GM11168 (cell line): ENCODE measurements at regions not wholly inside any gene's neighbourhood (a gene's known extent, or its start where the extent isn't known, plus 50 kb on each side); places are given as distances from the start of the nearest gene placed in this dataset.
"Not testable (repeated sequence)": the region's sequence is repeated elsewhere in the genome, so short reads cannot be mapped to it uniquely, and the experiment has no call there.

Experiments used
- in situ Hi-C: fragments of 300-500 bp; cut with MboI; formaldehyde crosslinking; loops from one replicate; pipeline ENCODE4 v1.12.0; 2022; ENCODE audit warnings: low sequenced_read_pairs; ENCODE audit not compliant: unreplicated experiment

DNA sequence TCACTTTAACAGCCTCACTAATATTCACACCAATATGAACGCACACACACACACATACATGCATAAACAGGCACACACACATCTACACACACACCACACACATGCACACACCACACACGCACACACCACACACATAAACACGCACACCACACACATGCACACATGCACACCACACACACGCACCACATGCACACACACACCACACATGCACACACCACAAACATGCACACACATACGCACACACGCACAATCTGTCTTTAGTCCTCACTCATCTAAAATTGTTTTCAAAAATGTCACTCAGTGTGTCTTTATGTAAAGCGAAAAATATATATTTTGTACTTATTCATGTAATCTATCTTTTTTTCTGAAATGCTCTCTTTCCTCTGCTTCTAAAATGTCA is 158.1 kb upstream of the SGCG start:
- in situ Hi-C loops, result no loop called here

DNA sequence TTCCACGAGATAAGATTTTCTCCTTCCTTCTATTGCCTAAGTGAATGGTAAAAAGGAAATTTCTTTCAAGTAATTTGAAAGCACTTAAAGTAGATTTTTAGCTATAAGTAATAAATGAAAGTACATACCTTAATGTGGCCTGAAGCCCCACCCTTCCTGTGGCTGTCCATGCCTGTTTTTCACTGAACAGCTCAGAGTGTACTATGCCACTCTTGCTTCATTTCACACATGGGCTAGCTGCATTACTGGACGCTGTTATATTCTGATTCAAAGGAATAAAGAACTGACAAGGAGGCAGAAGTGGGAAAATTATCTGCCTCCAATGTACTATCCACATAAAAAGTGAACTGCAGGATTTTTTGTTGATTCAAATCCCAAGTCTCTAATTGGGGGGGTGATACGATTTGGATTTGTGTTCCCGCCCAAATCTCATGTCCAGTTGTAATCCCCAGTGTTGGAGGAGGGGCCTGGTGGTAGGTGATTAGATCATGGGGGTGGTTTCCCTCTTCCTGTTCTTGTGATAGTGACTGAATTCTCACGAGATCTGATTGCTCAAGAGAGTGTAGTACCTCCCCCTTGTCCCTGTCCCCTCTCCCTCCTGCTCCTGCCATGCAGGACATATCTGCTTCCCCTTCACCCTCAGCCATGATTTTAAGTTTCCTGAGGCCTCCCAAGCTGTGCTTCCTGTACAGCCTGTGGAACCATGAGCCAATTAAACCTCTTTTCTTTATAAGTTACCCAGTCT is 154.7 kb upstream of the SGCG start:
- in situ Hi-C loops, result no loop called here

GRCh38 chr13:23039266-23039935 is 141.4 kb upstream of the SGCG start:
- in situ Hi-C loops, result loop anchor here (10.0 kb wide), 1 partner anchor 235 kb away; no protein-coding TSS in a partner anchor

GRCh38 chr13:23042181-23042580 is 138.6 kb upstream of the SGCG start:
- in situ Hi-C loops, result no loop called here

GRCh38 chr13:23044906-23045305 is 135.9 kb upstream of the SGCG start:
- in situ Hi-C loops, result no loop called here

DNA sequence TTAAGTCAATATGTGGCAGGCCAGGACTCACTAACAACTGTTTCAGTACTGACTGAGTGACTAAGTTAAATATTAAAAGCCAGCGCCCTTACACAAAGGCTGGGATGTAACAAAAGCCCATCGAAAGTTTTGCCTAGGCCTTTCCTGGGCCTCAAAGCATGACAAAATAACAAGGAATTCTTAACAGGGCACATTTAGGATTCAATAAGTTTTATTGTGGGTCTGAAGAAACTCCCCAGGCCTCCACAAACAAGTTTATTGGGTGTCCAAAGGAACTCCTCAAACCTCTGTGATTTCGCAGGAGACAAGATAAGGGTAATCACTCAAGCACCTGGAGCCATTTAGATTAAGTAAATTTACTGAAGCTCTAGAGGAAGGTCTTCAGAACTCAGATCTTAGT is 130.7 kb upstream of the SGCG start:
- in situ Hi-C loops, result no loop called here

- in situ Hi-C loops, result not testable (repeated sequence)
These were observed 127.1 kb upstream of the SGCG start for GRCh38 chr13:23053711-23054110.

- in situ Hi-C loops, result no loop called here
These were observed 121.6 kb upstream of the SGCG start for GRCh38 chr13:23059173-23059572.

- in situ Hi-C loops, result no loop called here
These were observed 119.8 kb upstream of the SGCG start for GRCh38 chr13:23060959-23061358.

GRCh38 chr13:23067129-23067528 is 113.7 kb upstream of the SGCG start:
- in situ Hi-C loops, result no loop called here

DNA sequence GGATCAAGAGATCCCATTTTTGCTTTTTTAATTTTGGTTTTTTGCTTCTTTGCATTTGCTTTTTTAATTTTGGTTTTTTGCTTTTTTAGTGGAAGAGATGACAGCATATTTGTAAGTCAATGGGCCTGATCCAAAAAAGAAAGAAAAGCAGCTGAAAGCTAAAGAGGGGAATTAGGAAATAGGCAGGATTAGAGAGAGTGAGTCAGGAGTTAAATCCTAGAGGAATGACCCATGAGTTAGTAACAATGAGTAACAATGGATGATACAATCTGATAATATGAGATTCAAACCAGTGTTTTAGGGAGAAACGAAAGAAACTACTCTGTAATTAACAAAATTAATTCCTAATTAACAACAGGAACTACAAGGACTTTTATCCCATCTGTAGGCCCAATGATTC is 111.2 kb upstream of the SGCG start:
- in situ Hi-C loops, result no loop called here

GRCh38 chr13:23074075-23074828 is 106.5 kb upstream of the SGCG start:
- in situ Hi-C loops, result no loop called here

- in situ Hi-C loops, result no loop called here
These were observed 99.6 kb upstream of the SGCG start for GRCh38 chr13:23081220-23081619.

GRCh38 chr13:23081901-23082300 is 98.9 kb upstream of the SGCG start:
- in situ Hi-C loops, result no loop called here

- in situ Hi-C loops, result no loop called here
These were observed 93.7 kb upstream of the SGCG start for GRCh38 chr13:23086968-23087623.

DNA sequence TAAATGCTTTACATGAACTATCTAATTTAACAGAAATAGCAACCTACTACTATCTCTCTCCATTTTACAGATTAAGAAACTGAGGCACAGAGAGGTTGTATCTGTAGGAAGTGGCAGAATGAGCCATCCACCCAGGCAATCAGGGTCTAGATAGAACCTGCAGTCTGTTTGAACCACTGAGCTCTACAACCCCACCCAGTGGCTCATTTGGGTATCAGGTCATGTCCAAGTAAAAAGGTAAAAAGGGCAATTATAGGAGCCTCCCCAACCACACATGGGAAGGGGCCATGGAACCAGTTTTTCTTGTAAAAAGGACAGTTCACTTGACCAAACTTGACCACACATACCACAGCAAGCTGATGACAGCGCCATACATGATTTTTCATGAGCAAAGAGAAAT is 92.9 kb upstream of the SGCG start:
- in situ Hi-C loops, result no loop called here

DNA sequence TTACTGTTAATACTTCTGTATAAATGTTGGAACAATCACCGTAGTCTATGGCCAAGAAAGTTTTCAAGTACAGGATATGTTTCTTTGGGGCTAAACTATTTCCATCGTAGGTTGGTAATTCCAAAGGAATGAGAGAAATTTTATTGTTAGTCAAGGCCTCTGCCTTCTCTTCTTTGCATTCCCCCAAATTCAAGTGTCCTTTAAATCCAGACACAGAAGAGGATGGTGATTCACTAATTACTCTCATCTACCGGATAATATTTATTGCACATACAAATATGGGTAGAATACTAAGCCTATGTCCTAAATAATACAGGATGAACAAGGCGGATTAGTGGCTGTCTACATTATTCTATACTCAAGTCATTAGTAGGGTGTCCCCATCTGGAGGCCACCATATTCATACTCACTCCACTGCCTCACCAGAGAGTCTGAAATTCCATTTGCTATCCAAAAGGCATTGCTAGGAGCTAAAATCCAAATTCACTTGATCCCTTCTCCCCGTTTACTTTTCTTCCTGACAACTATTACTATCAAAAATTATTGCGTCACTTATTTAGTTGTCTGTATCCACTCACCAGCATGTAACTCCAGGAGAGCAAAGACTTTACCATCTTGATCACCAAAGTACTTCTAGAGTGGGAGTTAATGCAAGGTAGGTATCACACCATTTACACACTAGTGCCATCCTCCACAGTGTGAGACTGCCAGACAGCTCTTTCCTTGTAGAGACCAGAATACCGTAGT is 82.4 kb upstream of the SGCG start:
- in situ Hi-C loops, result no loop called here

DNA sequence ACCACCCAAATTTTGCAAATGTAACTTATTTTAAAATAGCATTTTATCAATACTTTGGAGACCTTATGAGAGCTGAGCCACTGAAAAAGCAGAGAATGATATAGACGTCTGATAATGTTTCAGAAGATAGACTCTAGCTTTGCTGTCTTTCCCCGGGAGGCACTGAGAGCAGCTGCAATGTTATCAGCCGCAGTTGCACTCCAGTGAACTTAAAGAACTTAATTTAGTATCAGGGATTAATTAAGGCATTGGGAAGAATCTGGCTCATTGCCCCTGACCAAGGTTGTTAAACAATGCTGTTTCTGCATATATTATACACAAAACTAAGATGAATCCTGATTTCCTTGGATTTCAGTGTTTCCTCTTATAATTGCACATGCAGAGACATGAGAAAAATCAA is 75.7 kb upstream of the SGCG start:
- in situ Hi-C loops, result no loop called here

DNA sequence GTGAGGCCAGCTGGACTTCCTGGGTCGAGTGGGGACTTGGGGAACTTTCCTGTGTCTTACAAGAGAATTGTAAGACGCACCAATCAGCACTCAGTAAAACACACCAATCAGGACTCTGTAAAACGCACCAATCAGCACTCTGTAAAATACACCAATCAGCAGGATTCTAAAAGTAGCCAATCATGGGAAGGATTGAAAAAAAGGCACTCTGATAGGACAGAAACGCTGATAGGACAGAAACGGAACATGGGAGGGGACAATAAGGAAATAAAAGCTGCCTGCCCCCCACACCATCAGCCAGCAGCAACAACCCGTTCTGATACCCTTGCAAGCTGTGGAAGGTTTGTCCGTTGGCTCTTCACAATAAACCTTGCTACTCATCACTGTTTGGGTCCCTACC is 73.1 kb upstream of the SGCG start:
- in situ Hi-C loops, result no loop called here

GRCh38 chr13:23119131-23119530 is 61.6 kb upstream of the SGCG start:
- in situ Hi-C loops, result no loop called here
